ENCODE measurements at regions not wholly inside any gene's neighbourhood (a gene's known extent, or its start where the extent isn't known, plus 50 kb on each side); places are given as distances from the start of the nearest gene placed in this dataset.
"Not testable (repeated sequence)": the region's sequence is repeated elsewhere in the genome, so short reads cannot be mapped to it uniquely, and the experiment has no call there.

DNA sequence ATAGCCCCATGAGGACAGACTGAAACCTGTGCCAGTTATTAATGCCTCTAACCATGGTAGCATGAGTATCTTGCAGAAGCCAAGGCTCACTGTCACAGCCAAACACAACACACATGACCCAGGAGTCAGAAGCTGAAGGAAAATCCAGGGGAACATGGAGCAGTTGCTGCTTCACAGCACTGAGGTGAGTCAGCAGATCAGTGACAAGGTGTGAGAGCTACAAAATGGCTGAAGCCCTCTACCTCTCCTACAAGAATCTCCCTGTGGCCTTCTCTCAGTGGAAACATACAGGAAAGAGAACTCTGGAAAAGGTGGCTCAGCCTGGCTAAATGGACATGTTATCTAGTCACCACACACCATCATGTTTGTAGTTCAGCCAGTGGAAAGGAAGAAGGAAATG lies 93.5 kb downstream of the NAB1 start:
- DNase-seq (ENCODE audit: low spot score) = no peak

GRCh38 chr2:190744041-190744440 lies 95.2 kb downstream of the NAB1 start:
- no peak for DNase-seq (ENCODE audit: low spot score)

- DNase-seq (ENCODE audit: low spot score) = no peak
Measured at GRCh38 chr2:190746971-190747761, 98.3 kb downstream of the NAB1 start.

GRCh38 chr2:190748966-190749365 lies 100.1 kb downstream of the NAB1 start:
- no peak for DNase-seq (ENCODE audit: low spot score)

DNA sequence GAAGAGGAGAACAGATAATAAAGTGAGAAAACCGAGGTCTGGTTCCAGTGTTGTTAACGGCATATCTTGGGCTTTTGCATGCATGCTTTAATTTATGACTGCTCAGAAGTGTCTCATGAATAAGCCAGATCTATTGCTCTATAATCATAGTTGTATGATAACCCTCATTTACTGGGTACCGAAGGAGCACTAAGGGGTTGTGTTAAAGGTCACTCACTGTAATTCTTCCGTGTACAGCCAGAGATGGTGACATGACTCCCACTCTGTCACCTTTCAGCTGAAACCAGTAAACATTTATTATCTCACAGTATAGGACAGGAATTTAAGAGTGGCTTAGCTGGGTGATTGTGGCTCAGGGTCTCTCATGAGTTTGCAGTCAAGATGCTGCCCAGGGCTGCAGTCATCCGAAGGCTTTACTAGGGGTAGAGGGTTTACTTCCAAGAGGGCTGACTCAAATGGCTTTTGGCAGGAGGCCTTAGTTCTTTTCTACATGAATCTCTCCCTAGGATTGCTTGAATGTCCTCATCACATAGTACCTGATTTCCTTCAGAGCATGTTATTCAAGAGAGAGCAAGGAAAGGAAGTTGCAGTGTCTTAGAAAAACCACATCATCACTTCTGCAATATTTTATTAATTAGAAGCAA lies 107.0 kb downstream of the NAB1 start:
- no peak for DNase-seq (ENCODE audit: low spot score)

DNA sequence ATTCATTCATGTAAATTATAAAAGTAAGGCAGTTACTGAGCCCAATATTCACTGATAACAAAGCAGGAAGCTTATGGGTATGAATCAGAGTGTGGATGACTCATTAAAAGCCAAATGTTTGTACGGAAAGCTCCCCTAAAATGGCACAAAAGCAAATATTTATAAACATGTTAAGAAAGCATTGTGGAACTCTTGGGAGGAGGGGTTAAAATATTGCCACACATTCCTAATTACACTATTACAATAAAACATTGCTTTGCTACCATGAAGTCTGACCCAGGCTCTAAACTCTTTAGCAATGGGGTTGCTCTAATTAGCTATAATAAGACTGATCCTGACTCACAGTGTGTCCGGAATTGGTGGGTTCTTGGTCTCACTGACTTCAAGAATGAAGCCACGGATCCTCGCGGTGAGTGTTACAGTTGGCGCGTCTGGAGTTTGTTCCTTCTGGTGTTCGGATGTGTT lies 110.9 kb downstream of the NAB1 start:
- DNase-seq (ENCODE audit: low spot score) = no peak

DNA sequence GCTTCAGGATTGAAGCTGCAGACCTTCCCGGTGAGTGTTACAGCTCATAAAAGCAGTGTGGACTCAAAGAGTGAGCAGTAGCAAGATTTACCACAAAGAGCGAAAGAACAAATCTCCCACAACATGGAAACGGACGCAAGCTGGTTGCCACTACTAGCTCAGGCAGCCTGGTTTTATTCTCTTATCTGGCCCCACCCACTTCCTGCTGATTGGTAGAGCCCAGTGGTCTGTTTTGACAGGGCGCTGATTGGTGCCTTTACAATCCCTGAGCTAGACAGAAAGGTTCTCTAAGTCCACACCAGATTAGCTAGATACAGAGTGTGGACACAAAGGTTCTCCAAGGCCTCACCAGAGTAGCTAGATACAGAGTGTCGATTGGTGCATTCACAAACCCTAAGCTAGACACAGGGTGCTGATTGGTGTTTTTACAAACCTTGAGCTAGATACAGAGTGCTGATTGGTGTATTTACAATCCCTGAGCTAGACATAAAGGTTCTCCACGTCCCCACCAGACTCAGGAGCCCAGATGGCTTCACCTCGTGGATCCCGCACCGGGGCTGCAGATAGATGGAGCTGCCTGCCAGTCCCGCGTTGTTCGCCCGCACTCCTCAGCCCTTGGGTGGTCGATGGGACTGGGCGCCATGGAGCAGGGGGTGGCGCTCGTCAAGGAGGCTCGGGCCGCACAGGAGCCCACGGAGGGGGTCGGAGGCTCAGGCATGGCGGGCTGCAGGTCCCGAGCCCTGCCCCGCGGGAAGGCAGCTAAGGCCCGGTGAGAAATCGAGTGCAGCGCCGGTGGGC lies 111.7 kb downstream of the NAB1 start:
- not testable (repeated sequence) for DNase-seq (ENCODE audit: low spot score)

GRCh38 chr2:190761216-190761615 lies 112.3 kb downstream of the NAB1 start:
- not testable (repeated sequence) for DNase-seq (ENCODE audit: low spot score)

GRCh38 chr2:190762566-190762965 lies 113.7 kb downstream of the NAB1 start:
- no peak for DNase-seq (ENCODE audit: low spot score)

- no peak for DNase-seq (ENCODE audit: low spot score)
Measured at GRCh38 chr2:190763100-190763499, 114.2 kb downstream of the NAB1 start.

GRCh38 chr2:190763901-190764514 lies 115.1 kb downstream of the NAB1 start:
- no peak for DNase-seq (ENCODE audit: low spot score)

DNA sequence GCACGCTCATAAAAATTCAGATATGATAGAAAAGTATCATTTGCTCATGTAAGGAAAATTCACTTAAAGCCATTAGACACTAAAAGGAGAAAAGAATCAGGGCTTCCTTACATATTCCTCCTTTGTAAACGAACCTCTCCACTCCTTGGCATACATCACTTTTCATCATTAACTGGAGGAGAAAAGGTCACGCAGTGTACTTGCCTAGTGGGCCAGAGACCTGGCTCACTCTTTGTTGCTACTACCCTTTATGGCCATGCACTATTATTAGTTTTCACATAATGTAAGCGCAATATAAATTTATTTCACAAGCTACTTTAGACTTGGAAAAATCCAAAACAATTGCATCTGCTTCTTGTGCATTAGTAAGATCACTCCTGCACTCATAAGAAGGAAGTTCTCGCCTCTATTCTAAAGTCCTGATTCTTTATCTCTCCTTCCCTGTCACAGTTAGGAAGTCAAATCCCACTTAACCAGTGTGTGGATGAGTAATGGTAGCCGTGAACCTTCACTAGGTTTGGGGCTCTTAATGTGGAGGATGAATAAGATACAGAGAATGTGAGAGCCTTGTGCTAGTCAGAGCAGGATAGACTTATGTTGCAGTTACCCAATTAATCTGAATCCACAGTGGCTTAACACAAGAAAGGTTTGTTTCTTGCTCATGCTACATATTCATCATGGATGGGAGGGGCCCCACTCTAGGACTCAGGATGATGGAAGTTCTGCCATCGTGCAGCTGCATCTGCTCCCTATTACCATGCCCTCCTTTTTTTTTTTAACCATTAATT lies 115.0 kb upstream of the GLS start:
- DNase-seq (ENCODE audit: low spot score) = no peak

- DNase-seq (ENCODE audit: low spot score) = no peak
Measured at GRCh38 chr2:190766174-190766572, 114.4 kb upstream of the GLS start.

- DNase-seq (ENCODE audit: low spot score) = no peak
Measured at GRCh38 chr2:190766595-190766994, 114.0 kb upstream of the GLS start.

DNA sequence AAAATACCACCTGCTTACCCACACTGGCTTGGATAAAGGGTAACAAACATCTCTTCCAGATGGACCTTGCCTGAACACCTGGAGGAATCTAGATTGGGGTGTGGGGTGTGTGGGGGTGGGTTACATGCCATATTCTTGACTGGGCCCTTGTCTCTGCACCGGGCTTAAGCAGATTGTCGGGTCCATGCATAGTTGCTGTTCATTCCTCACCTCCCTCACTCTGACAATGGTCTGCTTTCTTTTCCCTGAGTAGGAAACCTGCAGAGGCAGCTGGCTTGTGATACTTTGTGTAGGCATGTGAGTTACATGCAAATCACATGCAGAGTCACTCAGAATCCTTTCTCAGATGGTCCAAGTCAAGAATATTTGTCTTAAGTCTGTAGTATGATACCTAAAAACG lies 112.8 kb upstream of the GLS start:
- no peak for DNase-seq (ENCODE audit: low spot score)

GRCh38 chr2:190769258-190769657 lies 111.4 kb upstream of the GLS start:
- DNase-seq (ENCODE audit: low spot score) = no peak

- DNase-seq (ENCODE audit: low spot score) = no peak
Measured at GRCh38 chr2:190771726-190772125, 108.9 kb upstream of the GLS start.

GRCh38 chr2:190780594-190780993 lies 100.0 kb upstream of the GLS start:
- DNase-seq (ENCODE audit: low spot score) = no peak

- DNase-seq (ENCODE audit: low spot score) = no peak
Measured at GRCh38 chr2:190781604-190782198, 98.9 kb upstream of the GLS start.

DNA sequence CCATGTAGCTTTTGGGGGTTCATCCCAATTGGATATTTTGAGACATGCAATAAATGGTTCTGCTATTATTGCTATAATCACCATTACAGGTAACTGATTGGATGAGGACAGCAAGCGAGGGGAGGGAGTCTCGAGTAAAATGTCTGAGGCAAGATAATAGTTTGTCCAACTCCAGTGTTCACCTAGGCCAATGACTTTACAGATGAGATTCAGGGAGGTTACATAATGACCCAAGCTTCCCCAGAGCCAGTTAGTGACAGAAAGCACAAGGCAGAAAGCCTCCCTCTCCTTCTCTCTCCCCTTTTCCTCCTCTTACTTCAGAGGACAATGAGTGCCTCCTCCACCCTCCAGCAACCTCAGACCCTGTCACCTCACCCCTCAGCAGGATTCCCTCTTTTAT lies 98.4 kb upstream of the GLS start:
- no peak for DNase-seq (ENCODE audit: low spot score)
